GM12891 (cell line): ENCODE measurements at regions not wholly inside any gene's neighbourhood (a gene's known extent, or its start where the extent isn't known, plus 50 kb on each side); places are given as distances from the start of the nearest gene placed in this dataset.

Experiments used
- PAX5 ChIP-seq: IDR thresholded peaks from 2 replicates; pipeline ENCODE4 v1.6.1; 2011; ENCODE audit warnings: low read length, moderate library complexity, mild to moderate bottlenecking; ENCODE audit not compliant: insufficient read depth, severe bottlenecking
- POLR2A ChIP-seq: IDR thresholded peaks from 2 replicates; pipeline ENCODE4 v1.6.1; 2011; ENCODE audit warnings: low read depth, low read length, control low read depth
- POLR2AphosphoS5 ChIP-seq: IDR thresholded peaks from 2 replicates; pipeline ENCODE4 v1.6.1; 2011; ENCODE audit warnings: low read depth, low read length, control low read depth
- POU2F2 ChIP-seq: IDR thresholded peaks from 2 replicates; pipeline ENCODE4 v1.6.1; 2011; ENCODE audit warnings: low read depth, mild to moderate bottlenecking, control low read depth, low read length, moderate library complexity
- SPI1 ChIP-seq: IDR thresholded peaks from 2 replicates; pipeline ENCODE4 v1.6.1; 2011; ENCODE audit warnings: low read depth, low read length, control low read depth
- TAF1 ChIP-seq: IDR thresholded peaks from 2 replicates; pipeline ENCODE4 v1.6.1; 2011; ENCODE audit warnings: low read depth, low read length, control low read depth

GRCh38 chr1:5725855-5726585, 266.2 kb downstream of the NPHP4 start:
- no peak for TF ChIP-seq POLR2A
- no peak for TF ChIP-seq POLR2AphosphoS5
- TF ChIP-seq TAF1: no peak
- no peak for TF ChIP-seq SPI1
- TF ChIP-seq PAX5: no peak
- TF ChIP-seq POU2F2: no peak
